Fibroblast of skin of left quadriceps (primary cell): ENCODE measurements at regions not wholly inside any gene's neighbourhood (a gene's known extent, or its start where the extent isn't known, plus 50 kb on each side); places are given as distances from the start of the nearest gene placed in this dataset.
"Not testable (repeated sequence)": the region's sequence is repeated elsewhere in the genome, so short reads cannot be mapped to it uniquely, and the experiment has no call there.

Experiments
- DNase-seq, 2 experiments: peaks; one replicate each; pipeline ENCODE4 v3.0.0-alpha.2; 2013; ENCODE audit warnings: low read depth in 2 of 2

DNA sequence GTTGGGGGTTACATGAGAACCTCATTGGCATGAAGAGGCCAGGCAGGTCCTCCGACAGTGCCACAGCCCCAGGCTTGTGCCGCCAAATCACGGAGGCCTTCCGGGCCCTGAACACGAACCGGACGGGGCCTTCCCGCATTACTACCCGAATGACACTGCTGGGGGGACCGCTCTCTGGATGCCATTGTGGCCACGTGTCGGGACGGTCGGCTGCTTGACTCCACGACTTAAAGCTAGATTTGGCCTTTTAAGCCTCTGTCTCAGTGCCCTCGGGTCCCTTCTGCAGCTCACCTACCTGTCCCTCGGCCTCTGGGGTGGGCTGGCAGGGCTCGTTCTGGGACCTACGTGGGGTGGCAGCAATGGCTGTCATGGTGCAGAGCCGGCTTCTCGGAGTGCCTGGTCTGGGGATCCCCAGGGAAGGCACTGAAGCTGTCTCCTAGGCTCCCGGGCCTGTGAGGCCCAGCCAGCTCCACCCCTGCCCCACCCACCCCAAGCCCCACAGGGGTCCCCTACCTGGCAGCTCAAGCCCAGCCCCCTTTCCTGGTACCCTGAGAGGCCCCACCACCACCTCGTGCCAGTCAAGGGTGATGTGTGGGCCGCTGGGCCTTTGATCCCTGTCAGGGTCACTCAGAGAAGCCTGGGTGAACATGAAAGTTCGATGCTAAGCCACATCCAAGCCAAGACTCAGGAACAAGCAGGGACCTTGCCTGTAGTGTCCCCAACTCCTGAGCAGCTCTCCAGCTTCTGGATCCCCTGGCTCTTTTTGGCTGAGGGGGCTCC is 245.8 kb upstream of the SGCG start:
- no peak for DNase-seq

DNA sequence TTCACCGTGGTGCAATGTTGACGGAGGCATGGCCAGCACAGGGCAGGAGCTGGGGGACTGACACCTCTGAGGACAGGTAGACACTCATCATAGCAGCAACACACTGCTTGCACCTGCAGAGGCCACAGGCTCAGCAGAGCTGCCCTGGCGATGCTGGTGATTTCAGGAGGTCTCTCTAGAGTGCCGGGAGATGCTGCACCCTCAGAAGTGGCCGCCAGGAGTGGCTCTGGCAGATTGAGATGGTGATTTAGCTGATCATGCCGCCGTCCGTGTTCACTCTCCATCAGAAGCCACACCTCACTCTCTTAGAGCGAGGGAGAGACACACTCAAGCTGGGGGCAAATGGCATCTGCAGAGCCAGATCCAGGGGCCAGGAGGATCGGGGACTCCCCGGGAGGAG is 244.6 kb upstream of the SGCG start:
- no peak for DNase-seq

DNA sequence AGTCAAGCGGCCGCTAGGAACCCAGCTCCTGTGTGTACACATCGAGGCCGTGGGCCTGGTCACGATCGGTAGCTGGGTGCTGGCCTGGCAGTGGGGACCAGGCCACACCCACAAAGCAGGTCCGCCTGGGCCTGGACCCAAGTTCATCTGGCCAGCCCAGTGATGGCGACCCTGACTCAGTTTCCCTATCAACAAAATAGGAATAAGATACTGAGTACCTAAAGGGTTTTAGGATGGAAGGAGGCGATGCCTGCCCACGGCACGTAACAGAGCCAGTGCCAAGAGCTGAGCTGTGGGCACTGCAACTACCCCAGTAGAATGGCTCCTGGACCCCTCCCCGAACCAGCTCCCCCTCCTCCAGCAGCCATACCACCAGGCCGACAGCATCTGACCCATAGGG is 243.5 kb upstream of the SGCG start:
- no peak for DNase-seq

DNA sequence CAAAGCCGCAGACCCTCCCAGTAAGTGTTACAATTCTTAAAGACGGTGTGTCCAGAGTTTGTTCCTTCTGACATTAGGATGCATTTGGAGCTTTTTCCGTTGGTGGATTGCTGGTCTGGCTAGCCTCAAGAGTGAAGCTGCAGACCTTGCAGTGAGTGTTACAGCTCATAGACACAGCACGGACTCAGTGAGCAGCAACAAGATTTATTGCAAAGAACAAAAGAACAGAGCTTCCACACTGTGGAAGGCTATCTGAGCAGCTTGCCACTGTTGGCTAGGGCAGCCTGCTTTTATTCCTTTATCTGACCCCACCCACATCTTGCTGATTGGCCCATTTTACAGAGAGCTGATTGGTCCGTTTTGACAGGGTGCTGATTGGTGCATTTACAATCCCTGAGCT is 242.8 kb upstream of the SGCG start:
- DNase-seq = no peak

DNA sequence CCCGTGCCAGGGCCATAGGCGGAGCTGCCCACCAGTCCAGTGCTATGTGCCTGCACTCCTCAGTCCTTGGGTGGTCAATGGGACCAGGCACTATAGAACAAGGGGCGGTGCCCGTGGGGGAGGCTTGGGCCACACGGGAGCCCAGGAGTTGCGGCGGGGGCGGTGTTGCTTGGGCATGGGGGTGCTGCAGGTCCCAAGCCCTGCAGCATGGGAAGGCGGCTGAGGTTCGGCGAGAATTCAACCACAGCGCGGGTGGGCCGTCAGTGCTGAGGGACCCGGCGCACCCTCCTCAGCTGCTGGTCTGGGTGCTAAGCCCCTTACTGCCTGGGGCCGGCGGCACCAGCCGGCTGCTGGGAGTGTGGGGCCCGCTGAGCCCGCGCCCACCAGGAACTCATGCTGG is 242.2 kb upstream of the SGCG start:
- no peak for DNase-seq

DNA sequence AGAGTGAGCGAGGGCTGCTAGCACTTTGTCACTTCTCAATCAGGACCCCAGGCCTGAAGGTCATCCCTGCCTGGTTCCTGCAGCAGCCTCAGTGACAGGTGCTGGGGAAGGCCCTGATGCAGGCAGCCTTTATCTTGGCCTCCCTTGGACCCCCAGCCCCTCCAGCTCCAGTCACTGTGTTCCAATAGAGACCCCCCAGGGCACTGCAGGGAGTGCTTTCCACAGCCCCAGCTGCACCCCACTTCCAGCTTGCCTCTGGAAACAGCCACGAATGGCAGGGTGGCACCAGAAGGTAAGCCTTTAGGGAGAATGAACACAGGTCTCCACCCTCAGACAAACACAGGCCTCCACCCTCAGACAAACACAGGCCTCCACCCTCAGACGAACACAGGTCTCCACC is 241.6 kb upstream of the SGCG start:
- DNase-seq = no peak

DNA sequence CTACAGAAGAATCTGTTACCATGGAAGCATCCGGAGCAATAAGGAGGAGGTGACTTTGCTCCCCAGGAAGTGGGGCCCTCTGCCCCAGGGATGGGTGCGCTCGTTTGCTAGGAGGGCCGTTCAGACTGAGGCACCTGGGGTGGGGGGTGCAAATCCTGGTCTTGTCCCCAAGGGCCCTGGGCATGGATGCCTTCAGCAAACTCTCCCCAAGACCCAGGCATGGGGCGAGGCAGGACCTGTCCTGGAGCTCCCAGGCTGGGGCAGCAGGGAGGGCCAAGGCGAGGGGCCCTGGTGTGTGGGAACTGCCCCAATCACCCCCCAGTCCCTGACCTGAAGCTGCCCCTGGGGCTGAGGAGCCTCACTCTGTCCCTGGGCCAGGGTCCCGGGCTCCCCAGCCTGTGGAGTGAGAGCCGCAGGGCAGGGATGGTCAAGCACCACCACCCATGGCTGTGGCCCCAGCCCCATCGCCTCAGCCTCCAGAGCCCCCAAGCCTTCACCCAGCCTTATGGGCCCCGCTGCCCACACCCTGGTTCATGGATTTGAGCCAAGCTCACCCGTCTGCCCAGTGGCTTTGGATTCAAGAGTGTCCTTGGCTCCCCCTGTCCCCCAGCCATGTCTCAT is 240.6 kb upstream of the SGCG start:
- no peak for DNase-seq

DNA sequence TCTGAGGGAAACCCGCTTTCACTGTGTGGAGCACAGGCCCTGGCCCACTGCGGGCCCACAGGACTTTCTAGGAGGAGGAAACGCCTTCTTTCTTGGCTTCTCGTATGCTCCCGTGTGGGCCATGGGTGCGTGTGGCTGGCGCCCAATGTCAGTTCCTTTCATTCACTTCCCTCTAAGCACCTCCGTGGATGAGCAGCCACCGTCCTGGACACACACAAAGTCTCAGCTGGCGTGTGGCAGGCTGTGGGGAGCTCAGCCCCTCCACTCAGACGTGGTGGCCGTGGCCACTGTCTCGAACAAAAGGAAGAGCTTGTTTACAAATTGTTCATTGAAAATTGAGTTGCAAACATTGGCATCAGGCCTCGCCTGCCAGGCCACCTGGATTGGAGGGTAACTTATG is 240.0 kb upstream of the SGCG start:
- no peak for DNase-seq

DNA sequence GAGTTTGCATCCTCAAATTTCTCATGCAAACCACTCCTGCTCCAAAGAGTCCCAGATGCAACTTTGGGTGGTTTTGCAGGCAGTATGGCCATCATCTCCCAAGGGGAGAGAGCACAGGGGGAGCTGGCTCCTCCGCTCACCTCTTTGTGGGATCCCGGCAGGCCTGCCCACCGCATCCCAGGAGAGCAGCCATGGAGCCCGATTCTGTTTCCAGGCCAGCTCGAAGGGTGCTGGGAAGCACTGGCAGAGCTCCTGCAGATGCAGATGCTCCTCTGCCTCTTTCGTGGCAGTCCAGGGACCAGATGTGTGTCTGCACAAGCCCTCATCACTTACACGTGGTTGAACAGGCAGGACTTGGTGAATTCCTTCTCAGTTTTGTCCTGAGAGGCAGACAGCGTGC is 239.3 kb upstream of the SGCG start:
- not testable (repeated sequence) for DNase-seq

DNA sequence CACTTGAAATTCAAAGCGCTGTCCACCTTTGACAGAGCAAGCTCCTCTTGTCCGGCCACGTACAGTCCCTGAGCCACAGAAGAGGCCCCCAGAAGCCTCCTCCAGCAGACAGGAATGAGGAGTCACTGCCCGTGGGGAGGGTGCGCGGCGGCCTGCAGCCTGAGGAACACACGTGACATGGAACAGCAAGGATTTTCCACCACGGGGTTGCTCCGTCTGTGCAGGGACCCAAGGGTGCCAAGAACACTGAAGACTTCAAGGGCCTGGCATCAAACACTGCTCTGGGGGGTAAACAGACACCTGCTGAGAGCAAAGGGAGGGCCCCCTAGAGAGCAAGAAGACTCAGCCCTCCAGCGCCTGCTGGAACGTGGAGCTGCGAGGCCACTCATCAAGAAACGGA is 237.9 kb upstream of the SGCG start:
- DNase-seq = not testable (repeated sequence)

DNA sequence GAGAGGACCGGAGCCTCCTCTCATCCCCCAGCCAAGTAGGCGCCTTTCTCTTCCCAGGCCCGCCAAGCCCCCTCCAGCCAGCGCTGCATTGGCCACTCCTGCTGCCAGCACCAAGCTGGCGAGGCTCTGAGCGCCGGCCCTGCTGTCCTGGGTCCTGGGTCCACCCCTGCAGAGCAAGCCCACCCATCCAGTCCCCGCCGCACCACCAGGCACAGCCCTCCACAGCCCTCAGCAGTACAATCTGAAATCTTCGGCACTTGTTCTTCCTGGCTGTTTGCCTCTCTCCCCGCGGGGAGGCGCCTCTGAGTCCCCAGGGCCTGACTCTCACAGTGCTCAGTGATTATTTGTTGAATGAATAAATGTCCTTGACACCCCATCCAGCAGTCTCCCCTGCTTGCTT is 236.4 kb upstream of the SGCG start:
- no peak for DNase-seq

DNA sequence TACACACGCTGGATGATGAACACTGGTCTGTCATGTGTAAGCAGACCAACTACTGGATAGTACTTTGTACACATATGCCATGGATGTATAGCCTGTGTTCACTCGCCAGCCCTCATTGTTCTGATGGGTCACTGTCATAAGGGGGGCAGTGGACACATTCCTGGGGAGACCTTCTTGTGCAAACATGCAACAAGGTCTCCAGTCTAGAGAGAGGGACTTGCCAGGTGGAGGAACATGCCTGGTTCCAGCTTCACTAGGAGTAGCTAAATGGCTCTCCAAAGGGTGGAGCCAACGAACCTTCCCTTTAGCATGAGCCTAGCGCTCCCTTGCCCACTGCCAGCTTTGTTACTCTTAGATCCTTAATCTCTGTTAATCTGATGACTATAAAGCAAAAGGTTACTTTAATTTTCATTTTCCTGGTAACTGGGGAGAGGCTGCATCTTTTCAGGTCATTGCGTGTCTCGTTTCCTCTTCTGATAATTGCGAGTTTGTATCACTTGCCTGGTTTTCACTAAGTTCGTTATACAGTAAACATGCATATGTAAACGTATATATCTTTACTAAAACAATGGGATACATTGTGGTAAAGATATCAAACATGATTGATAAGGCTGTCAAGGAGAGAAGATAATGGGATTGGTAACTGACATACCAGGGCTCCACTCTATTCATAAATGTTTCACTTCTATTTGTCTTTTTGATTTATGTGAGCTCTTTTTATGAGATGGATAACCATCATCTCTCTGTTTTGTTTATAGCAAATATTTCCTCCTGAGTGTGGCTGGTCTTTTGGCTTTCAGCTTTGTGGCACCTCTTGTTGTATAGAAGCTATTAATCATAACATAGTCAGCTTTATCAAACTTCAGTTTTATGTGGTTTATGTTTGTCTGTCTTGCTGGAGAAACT is 235.2 kb upstream of the SGCG start:
- DNase-seq = no peak

DNA sequence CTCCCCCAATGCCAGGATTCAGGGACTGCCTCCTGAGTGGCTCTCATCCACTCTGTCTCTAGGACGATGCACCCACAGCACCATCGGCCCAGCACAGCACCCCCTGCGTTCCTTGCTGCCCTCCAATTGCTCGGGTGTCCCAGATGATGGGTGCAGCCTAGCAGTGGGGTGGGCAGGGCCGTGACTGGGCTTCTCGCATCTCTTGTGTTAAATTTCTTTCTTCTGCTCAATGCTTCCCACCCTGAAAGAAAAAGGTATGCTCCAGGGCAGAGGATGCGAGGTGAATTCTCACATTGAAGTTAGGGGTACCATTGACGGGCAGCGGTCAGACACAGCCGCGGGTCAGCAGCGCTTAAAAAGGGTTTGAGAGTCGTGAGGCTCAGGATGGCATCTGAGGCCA is 232.4 kb upstream of the SGCG start:
- DNase-seq = no peak

DNA sequence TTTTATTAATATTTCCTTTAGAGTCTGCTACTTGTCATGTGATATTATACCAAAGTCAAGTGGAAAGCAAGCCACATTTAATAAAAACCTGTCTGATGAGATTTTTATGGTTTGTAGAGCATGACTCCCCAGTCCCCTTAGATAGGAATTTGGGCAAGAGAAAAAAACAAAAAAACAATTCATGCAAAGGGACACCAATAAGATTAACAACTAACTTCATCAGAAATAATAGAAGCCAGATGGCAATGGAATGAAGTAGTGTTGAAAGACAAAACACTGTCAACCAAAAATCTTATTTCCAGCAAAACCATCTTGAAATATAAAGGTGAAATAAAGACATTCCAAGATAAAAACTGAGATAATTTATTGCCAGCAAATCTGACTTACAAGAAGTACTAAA is 228.8 kb upstream of the SGCG start:
- not testable (repeated sequence) for DNase-seq

DNA sequence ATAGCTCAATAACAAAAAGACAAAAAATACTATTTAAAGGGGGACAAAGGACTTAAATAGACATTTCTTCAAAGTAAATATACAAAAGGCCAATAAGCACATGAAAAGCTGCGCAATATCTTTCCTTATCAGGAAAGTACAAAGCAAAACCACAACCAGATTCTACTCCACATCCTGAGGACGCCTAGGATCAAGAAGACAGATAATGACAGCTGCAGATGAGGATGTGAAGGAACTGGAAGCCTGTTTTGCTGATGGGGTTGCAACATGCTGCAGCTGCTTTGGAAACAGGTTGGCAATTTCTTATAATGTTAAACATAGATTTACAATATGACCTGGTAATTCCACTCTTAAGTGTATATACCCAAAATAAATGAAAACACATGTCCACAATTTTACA is 225.6 kb upstream of the SGCG start:
- not testable (repeated sequence) for DNase-seq

DNA sequence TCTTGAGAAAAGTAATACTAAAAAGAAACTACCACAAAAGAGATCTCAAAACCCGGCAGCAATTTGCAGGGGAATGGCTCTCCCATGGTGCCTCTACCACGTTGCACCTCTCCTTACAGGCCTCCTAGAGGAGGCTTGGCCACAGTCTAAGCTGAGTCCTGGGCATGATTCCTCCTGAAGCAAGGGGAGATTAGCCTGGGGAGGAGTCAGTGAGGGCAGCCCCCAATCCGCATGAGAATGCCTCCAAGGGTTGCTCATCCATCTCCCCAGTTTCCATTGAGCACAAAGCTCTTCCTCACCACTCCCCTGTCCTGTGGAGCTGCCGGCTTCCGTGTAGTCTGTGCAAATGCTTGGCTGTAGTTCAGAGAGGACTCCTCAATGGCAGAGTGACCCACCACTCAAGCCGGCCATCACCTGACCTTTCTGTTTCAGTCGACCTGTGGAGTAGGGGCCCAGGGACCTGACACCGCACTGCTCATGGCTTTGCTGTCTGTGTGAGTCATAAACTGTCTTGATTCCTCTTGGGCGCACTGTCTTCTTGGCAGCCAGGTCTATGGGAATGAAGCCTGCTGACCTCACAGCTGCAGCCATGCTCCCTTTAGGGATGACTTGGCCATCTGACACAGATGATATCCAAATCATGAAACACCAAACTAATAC is 224.2 kb upstream of the SGCG start:
- DNase-seq = not testable (repeated sequence)

DNA sequence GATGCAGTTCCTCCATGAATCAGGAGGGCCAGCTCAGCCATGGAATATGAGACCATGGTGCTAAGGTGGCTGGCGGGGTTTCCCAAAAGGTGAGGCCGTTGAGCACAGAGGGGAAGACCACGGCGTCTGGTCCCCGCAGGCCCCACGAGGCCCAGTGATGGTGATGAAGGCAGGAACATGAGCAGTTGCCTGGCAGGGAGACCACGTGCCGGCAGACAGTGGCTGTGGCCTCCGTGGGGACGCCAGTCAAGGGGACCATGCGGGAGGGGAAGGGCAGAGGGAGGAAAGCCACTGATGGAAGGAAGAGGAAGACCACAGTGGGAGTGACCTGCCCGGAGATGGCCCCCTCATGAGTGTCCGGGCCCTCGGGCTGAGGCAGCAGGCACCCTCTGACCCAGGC is 220.9 kb upstream of the SGCG start:
- not testable (repeated sequence) for DNase-seq

DNA sequence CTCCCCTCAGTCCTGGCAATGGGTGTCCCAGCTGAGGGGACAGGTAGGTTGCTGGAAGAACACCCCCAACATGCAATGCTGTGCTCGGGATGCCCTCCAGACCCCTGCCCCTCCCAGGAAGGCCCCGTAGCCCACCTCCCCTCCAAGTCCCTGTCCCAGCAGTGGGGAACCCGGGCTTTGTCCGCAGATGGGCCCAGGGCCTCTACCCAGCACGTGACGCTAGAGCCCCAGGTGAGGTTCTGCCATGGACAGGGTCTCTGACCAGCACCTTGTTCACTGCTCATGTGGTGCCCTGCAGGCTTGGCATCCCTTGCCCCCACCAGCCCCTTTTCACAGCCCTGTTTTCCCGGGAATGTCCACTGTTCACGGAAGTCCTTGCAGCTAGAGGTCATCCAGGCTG is 220.0 kb upstream of the SGCG start:
- no peak for DNase-seq

DNA sequence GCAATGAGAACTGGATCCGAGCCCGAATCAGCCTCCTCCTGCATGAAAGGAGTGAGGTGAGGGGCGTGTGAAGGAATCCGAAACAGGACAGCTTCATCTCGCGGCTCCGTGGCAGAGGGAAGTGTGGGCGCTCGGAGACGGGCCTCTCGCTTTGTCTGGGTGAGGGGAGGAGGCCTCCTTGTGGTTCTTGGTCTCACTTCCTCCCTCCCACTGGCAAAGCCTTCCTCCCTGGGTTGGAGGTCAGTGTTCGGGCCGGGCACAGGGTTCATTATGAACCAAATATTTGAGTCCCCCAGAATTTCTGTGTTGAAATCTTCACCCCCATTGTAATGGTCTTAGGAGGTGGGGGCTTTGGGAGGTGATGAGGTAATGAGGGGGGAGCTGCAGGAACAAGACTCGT is 219.4 kb upstream of the SGCG start:
- DNase-seq = not testable (repeated sequence)

DNA sequence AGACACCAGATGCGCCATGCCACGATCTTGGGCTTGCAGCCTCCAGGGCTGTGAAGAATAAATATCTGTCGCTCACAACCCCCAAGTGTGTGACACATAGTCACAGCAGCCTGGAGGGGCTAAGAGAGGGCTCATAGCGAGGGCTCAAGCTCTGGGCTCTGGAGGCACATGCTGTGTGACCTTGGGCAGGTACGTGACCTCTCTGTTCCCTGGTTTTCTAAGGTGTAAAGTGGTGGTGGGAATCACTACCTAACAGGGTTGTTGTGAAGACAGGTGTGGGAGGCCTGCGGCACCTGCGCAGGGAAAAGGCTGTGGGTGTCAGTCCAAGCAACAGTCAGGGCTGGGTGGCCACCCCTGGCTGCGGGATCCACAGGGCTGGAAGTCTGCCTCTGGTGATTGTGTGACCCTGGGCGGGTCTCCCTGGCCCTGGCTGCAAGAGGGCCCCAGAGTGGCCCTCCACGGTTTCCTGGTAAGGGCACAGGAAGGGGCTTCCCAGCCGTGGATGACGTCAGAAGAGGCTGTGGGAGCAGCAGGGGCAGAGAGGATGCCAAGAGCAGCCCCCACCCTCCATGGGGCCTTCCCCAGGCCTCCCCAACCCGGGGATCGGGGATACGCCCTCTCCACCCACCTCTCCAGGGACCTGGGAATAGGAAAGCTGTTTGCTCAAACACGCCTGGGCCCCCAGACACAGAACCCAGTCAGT is 218.8 kb upstream of the SGCG start:
- DNase-seq = no peak

DNA sequence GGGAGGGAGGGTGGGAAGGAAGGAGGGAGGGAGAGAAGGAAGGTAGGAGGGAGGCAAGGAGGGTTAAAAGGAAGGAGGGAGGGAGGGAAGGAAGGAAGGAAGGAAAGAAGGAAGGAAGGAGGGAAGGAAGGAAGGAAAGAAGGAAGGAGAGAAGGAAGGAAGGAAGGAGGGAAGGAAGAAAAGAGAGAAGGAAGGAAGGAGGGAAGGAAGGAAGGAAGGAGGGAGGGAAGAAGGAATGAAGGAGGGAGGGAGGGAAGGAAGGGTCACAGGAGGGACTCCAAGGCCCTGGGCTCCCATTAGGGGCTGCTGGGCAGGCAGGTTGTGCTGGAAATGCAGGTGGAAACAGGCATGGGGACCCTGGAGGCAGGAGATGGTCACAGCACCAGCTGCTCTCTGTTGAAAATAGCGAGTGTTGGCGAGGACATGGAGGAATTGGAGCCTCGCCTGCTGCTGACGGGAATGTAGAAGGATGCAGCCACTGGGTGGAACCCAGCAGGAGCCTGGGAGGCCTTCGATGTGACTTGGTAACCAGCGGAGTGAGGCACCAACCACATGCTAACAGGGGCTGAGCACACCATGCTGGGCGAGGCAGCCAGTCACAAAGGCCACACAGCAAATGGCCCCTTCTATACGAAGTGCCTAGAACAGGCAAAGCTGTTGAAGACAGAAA is 217.3 kb upstream of the SGCG start:
- DNase-seq = not testable (repeated sequence)
